ENCODE measurements at regions not wholly inside any gene's neighbourhood (a gene's known extent, or its start where the extent isn't known, plus 50 kb on each side); places are given as distances from the start of the nearest gene placed in this dataset.
"Not testable (repeated sequence)": the region's sequence is repeated elsewhere in the genome, so short reads cannot be mapped to it uniquely, and the experiment has no call there.

DNA sequence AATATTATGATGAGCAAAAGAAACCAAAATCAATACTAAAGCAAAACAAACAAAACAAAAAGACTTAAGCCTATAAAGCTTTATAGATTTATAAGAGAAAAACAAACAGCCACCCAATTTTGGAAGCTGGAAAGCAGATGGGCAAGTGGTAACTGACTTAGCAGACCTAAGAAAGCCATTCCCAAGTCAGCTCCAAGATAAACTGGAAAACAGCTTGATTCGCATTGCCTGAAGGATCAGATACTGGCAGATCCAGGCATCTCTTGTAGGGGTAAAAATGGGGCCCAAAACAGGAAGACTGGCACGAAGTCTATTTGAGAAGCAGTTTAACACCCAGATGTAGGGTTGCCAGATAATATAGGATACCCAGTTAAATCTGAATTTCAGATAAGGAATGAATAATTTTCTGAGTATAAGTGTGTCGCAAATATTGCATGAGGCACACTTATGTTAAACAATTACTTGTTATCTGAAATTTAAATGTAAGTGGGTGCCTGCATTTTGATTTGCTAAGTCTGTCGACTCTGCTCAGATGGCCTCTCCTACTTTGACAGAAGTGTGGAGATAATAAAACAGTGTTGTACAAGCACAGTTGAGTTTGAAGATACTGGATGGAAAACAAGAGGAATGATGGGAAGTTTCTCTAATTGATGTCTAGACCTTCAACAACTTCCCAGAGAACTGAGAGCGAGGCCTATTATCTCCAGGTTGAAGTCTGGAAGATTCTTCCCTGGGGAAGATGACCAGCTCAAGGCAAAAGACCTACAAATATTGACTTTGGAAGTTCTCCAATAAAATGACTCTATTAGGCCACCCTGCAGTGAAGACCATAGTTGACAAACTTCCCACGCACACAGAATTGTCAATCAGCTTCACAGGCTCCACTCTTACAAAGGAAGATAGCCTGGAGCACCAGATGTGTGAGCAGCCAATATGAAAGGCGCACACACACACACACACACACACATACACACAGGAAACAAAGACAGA lies 113.4 kb downstream of the FAM50B start:
- DNase-seq (ENCODE audit: low read depth): no peak

DNA sequence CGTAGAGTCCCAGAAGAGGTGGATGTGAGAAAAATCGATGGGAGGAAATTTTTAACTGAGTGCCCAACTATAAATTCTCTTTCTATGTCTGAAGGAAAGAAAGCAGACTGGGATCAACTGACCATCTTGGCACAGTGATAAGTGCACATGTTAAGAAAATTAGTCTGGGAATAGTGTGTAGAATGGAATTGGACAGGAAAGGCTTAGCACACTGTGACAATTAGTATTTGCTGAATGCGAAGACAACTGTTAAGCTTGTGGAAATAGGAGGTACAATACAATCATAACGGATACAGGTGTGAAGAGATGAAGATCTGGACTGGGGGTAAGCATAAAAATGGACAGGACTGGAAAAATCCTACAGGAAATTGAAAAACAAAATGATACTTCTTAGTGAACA lies 114.3 kb downstream of the FAM50B start:
- no peak for DNase-seq (ENCODE audit: low read depth)

DNA sequence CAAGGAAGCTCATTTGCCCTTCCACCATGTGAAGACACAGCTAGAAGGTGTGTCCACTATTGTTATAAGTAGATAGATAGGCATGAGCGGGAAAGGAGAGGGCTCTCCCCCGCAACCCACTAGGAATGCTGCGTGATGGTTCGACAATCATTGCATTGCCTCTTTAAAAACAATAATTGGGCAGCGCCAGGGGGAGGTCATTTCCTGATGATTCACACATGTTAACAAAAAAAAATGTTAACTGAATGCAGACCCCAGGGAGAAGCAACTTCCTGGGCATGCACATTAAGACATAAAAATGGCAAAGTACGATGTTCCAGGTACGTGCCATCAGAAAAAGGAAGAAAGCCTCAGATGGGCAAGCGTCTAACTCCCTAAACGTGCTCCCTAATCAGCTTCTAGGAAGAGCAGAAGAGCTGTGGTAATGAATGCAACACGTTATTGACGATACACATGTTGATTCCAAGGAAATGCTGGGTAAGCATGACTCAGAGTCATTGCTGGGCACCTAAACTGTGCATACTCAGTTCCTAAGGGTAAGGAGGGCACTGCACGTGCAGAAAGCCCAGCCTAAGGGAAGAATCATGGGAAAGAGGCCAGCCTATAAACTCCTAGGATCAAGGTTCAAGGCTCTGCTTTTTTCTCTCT lies 113.7 kb downstream of the FAM217A start:
- DNase-seq (ENCODE audit: low read depth): no peak

DNA sequence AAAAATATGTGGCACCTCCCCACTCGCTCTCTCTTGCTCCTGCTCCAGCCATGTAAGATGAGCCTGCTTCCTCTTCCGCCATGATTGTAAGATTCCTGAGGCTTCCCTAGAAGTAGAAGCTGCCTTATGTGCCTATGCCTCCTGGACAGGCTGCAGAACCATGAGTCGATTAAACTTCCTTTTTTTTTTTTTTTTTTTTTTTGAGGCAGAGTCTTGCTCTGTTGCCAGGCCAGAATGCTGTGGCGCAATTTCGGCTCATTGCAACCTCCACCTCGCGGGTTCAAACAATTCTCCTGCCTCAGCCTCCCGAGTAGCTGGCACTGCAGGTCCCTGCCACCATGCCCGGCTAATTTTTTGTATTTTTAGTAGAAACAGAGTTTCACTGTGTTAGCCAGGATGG lies 112.5 kb downstream of the FAM217A start:
- DNase-seq (ENCODE audit: low read depth): no peak

DNA sequence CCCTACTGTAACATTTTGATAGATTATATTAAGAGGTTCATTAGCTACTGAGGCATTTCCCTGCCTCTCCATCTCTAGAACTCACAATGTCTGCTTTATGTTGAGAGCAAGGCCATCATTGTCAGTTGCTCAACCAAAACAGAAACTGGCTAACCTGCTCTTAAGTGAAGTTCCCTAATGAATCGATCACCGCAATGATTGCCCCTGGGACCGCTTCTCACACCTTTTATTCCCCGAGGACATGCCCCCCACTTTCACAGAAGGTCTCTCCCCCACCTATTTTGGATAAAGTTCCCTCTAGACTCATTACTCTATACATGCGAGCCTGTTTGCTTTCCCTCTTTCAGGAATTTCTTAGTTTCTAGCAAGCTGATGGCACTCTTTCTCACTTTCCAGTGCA lies 108.8 kb downstream of the FAM217A start:
- DNase-seq (ENCODE audit: low read depth): no peak

DNA sequence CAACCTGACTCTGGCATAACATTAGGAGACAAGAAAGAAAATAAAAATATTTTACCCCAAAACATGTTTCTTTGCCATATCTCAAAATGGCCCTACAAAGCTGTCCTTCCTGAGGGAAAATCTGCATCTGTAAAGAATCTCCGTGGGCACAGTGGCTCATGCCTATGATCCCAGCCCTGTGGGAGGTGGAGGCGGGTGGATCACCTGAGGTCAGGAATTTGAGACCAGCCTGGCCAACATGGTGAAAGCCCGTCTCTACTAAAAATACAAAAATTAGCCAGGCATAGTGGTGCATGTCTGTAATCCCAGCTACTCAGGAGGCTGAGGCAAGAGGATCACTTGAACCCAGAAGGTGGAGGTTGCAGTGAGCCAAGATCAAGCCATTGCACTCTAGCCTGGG lies 105.8 kb downstream of the FAM217A start:
- DNase-seq (ENCODE audit: low read depth): not testable (repeated sequence)

DNA sequence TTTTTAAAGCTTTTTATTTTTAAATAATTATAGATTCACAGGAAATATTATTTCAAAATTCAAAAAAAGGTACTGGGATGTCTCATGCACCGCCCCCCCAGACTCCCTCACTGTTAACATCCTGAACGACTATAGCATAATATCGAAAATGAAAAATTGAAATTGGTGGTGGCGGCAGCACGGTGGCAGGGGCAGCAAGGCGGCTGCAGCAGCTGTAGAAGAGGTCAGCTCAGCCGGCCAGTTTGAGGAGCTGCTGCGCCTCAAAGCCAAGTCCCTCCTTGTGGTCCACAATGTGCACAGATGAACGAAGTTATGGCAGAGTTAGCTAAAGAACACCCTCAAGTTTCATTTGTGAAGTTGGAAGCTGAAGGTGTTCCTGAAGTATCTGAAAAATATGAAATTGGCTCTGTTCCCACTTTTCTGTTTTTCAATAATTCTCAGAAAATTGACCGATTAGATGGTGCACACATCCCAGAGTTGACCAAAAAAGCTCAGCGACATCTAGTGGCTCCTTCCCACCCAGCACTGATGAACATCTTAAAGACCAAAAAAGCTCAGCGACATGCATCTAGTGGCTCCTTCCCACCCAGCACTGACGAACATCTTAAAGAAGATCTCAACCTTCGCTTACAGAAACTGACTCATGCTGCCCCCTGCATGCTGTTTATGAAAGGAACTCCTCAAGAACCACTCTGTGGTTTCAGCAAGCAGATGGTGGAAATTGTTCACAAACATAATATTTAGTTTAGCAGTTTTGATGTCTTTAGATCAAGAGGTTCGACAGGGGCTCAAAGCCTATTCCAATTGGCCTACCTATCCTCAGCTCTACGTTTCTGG lies 100.8 kb downstream of the FAM217A start:
- peak; percentile 16 for DNase-seq (ENCODE audit: low read depth)

DNA sequence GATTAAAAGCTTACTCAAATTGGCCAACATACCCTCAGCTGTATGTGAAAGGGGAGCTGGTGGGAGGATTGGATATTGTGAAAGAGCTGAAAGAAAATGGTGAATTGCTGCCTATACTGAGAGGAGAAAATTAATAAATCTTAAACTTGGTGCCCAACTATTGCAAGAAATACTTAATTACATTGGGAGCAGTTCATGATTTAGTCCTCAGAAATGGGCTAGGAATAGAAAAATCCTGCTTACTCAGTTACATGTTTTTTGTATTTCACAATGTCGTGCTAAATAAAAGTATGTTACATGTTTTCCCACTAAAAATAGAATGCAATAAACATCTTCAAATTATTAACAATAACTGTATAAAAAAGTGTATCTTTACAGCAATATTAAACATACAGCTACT lies 100.0 kb downstream of the FAM217A start:
- DNase-seq (ENCODE audit: low read depth): not testable (repeated sequence)

DNA sequence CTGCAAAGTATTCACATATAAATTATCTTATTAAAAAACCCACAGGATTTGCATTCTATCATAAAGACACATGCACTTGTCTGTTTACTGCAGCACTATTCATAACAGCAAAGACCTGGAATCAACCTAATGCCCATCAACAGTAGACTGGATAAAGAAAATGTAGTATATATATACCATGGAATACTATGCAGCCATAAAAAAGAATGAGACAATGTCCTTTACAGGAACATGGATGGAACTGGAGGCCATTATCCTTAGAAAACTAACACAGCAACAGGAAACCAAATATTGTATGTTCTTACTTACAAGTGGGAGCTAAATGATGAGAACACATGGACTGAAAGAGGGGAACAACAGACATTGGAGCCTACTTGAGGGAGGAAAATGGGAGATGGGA lies 97.0 kb downstream of the FAM217A start:
- no peak for DNase-seq (ENCODE audit: low read depth)

DNA sequence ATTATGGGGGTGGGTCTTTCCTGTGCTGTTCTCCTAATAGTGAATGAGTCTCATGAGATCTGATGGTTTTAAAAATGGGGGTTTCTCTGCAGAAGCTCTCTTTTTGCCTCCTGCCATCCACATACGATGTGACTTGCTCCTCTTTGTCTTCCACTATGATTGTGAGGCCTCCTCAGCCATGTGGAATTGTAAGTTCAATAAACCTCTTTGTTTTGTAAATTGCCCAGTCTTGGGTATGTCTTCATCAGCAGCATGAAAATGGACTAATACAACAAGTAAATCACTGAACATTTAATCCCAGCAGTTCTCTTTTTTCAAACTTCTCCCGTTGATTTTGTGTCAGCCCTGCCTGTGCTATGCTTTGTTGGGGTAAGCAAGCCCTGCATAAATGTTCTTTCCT lies 95.2 kb downstream of the FAM217A start:
- DNase-seq (ENCODE audit: low read depth): no peak

DNA sequence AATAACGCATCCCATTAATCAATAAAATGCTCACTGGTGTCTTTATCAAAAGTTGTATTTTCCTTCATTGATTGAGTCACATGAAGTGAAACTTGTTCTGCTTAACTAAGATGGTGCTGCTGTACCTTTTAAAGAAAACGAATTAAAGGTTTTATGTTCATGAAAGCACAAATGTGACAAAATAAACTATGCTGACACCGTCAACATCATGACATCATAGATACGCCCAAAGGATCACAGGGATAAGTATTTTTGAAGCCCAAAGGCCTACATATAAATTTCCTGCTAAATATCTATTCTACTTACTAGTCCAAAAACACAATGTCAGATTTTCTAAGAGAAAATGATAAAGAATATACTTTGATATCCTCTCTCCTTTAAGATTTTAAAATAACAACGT lies 94.4 kb downstream of the FAM217A start:
- DNase-seq (ENCODE audit: low read depth): no peak

DNA sequence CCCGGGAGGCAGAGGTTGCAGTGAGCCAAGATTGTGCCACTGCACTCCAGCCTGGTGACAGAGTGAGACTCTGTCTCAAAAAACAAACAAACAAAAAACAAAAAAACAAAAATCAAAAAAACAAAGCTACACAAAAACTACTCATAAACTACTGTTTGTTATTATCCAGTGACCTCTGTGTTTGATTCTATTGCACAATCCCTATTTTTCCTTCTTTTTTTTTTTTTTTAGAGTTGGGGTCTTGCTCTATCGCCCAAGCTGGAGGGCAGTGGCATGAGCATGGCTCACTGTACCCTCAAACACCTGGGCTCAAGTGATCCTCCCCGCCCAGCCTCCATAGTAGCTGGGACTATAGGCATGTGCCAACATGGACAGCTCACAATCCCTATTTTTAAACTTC lies 92.7 kb downstream of the FAM217A start:
- no peak for DNase-seq (ENCODE audit: low read depth)

DNA sequence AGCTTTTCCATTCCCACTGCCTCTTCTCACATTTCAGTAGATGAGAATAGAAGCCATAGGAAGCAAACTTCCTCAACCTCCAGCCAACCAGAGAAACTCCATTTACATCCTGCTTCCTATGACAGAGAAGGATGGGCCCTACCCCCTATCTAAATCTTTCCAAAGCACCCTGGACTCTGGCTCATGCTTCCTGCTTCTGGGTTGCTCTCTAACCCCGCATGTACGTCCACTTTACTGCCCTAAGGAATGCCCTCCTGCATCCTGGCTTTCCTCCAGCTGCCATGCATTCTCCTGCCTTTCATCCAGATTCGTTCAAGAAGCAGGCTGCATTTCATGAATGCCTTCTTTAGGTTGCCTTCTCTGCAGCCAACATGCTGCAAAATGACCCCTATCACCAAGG lies 91.9 kb downstream of the FAM217A start:
- no peak for DNase-seq (ENCODE audit: low read depth)

DNA sequence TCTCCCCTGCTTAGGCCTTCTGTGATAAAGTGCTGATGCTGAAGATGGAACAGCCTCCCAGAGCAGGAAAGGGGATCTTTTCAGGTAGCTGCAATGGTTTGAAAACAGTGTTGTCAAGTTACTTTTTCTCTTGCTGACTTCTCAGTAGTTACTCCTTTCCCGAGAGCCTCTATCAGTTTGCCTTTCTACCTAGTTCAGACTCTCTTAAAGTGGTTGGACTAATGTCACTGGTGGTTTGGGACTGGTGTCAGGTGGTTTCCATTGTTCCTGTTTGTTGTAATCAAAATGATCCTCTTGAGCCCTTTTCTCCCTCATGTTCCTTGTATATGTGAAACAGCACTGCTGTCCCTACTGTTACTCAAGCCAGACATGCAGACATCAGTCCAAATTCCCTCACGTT lies 91.4 kb downstream of the FAM217A start:
- no peak for DNase-seq (ENCODE audit: low read depth)

DNA sequence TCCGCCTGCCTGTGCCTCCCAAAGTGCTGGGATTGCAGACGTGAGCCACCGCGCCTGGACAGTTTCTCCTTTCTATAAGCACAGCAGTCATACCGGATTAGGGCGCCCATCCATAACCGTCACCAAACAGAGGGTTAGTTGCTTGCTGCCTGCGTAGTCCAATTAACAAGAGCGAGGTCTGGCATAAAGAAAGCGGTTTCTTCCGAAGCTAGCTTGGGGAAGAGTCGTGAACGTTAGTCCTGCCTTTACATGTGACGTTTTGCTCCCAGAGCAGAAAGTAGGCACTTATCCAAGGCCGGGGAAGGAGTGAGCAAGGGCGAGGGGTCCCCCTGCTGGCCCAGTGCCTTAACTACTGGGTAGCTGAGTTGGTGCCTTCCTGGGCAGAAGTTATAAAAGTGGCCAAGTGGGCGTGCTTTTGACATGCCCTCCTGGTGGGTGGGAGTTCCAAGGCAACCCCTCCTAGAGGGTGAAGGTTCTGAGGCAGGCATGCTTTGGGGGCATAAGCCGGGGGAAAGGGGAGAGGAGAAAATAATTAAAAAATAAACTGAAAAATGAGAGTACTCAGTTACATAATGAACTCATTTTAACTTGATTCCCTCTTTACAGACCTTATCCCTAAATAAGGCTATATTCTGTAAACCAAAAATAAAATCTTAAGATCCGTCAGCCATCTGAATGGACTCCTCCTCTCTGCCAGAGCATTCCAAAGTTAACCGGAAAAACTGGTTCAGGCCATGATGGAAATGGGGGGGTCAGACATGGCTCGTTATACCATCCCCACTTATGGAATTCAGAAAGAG lies 88.0 kb downstream of the FAM217A start:
- peak; percentile 66 for DNase-seq (ENCODE audit: low read depth)

DNA sequence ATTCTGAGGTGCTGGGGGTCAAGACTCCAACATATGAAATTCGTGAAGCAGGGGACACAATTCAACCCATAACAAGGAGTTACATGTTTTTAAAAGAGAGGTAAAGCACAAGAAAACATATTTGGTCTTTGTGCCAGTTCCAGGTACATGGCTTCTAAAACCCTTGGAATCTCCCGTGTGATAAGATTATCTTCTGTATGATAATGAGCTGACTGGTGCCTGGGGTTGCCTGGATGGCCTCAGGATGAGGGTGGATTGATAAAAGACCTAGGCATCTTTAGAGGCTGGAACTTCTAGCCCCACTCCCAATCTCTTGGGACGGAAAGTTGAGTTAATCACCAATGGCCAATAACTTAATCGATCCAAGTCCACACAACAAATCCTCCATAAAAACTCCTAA lies 87.0 kb downstream of the FAM217A start:
- DNase-seq (ENCODE audit: low read depth): no peak

DNA sequence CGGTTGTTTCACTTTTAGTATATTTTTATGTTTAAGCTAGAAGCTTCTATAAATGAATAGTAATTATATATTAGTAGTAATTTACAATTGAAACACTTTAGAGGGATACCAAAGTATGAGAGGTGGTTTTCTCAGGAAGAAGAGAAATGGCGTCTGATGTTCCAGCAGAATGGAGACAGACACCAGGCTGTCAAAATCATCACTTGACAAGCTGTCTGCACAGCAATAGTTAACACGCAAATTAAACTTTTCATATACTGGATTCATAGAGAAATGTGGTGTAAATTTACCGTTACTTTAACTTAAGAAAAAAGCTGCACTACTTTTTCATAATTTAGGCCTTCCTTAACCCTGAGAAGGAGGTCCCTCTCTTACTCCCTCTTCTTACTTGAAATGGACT lies 82.6 kb downstream of the FAM217A start:
- no peak for DNase-seq (ENCODE audit: low read depth)

DNA sequence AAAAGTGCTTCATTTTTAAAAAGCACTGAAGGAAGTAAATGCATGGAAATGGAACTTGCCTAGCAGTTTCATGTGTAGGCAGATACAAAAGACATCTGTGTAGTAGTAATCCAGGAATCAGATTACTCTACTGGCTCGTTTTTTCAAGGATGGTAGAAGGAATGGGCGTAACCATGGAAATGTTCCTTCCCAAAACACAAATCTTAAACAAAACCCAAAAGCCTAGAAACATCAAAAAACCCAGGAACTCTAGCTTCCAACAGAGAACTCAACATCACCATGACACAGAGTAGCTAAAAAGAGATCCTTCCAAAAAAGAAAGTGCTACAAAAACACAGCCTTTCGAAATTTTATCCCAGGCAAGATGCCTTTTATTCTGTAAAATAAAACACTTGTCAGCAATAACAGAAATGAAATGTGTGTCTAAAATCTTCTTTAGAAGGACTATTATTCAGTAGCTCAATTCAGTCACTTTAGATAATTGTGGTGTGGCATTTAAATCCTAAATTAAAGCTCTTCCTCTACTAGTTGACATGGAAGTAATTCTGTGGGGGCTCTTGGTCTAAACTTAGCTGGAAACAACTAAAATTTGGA lies 81.7 kb downstream of the FAM217A start:
- no peak for DNase-seq (ENCODE audit: low read depth)

DNA sequence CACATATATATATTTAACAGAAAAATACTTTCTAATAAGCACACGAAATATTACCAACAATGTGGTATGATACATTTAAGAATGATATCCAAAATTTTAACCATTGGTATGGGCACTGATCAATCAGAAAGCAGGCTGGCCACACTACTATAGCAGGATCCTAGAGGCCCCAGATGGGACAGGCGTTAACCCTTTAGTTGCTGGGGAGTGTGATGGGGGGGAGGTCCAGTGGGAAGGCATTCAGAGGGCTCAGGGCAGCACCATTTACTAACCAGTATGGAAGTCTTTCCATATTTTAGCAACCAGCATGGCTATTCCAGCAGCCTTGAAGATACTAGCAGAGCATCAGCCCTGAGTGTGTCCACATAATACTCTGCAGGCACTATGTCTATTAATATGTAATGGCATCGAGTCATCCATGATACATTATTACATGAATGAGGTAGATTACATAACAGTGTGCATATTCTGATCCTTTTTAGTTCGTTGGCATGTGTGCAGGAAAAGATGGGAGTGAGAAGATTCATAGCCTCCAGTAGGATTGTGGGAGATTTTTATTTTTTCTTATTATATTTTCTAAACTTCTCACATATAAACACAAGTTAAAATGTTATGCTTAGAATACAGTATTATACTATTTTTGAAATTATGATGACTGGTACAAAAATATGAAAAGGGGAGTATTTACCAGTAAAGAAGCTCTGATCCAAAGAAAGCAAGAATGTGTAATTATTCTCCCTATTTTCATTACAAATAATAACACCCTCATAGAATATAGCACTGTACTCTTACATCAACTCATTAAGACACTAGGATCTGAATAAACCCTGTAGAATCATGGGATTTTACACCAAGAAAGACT lies 78.9 kb downstream of the FAM217A start:
- DNase-seq (ENCODE audit: low read depth): no peak

DNA sequence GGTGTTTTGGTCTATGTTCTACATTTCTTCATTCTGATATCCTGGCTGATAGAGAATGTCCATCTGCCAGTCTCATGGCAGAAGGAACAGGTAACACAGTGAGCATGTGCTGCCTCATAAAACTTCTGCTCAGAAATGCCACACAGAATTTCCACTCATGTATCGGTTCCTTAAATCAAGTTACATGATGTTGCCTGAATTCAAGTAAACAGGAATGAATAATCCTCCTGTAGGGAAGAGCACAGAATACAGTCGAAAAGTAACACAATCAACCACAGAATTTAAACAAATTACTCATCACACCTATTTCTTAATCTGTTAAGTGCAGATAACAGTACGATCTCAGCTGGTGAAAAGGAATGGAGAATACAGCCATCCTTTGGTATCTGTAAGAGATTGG lies 74.7 kb downstream of the FAM217A start:
- DNase-seq (ENCODE audit: low read depth): no peak
